ENCODE measurements at regions not wholly inside any gene's neighbourhood (a gene's known extent, or its start where the extent isn't known, plus 50 kb on each side); places are given as distances from the start of the nearest gene placed in this dataset.

DNA sequence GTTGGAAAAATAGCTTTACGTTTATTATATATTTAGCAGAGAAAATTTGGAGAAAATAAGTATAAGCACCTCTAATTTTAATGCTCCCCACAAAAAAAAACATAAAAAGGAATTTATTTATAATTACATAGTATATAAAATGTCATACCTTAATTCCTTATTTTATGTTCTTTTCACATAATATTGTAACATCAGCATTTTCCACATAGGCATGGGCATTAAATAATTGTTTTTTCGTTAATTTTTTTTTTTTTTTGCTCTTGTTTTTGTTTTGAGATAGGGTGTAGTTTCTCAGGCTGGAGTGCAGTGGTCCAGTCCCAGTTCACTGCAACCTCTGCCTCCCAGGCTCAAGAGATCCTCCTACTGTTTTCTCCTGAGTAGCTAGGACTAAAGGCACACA, 329.8 kb upstream of the FOXG1 start:
- DNase-seq (ENCODE audit: low spot score), result no peak

DNA sequence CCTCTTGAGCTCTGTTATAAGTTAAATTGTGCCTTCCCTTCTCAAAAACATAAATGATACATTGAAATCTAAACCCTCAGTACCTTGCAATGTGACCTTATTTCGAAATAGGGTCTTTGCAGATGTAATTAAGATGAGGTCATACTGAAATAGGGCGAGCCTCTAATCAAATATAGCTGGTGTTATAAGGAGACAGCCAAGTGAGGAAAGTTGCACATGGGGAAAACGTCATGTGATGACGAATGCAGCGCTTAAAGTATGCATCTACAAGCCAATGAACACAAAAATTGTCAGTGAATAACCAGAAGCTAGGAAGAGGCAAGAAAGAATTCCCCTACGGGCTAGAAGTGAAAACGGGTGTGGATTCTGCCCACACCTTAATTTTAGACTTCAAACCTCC, 305.2 kb upstream of the FOXG1 start:
- DNase-seq (ENCODE audit: low spot score), result no peak

DNA sequence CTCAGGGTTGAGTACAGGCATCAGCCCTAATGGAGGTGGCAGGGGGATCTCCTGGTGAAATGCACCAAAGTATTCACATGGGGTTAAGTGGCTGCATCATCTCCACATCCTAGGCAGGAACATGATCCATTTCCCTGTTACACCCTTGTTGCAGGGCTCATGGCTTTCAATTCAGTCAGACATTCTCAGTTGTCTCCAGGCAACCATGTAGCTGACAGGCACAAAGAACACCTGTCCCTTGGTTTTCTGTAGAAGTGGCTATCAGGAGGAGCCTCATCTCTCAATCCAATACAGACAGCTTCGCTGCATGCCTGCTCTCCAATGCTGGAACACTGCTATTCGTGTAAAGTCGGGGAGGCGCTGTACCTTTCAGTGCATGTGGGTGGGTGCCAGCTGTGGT, 299.0 kb upstream of the FOXG1 start:
- no peak for DNase-seq (ENCODE audit: low spot score)

DNA sequence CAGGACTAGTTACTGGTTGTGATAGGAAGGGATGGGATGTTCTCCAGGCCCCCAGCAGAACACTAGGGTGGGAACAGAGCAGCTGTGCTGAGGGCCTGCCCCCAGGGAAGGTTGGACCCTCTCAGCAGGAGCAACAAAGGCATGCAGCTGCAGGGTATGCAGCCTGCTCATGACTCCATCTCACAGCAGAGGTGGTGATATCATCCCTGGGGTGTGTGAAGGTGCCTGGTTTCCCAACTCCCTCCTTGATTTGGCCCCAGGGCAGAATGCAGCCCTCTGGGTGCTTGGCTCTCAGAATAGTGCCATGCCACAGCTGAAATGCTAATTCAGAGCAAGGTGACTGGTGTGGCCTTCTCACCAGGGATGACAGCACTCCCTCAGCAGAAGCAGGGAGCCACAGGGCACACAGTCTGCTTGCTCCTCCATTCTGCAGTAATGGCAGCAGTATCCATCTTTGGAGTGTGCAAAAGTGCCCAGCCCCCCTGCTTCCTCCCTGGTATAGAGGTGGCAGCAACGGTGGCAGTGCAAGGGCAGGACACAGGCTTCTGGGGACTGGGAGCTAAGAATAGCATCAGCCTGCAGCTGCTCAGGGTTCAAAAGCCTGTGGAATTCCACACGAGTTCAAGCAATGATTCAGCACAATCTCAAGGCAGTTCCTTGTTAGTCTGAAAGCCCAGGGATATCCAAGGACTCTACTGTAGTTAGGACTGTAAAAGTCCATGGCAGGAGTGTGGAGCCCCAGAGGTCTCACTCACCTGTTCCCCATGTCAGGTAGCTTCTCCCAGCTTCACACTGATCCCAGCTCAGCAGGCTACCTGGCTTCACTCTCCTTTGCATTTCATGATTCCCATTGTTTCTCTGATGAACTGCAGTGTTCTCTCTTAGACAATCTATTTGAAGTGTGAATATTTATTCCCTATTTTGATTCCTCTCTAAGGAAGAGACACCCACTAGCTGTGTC, 298.1 kb upstream of the FOXG1 start:
- DNase-seq (ENCODE audit: low spot score), result peak; percentile 5

DNA sequence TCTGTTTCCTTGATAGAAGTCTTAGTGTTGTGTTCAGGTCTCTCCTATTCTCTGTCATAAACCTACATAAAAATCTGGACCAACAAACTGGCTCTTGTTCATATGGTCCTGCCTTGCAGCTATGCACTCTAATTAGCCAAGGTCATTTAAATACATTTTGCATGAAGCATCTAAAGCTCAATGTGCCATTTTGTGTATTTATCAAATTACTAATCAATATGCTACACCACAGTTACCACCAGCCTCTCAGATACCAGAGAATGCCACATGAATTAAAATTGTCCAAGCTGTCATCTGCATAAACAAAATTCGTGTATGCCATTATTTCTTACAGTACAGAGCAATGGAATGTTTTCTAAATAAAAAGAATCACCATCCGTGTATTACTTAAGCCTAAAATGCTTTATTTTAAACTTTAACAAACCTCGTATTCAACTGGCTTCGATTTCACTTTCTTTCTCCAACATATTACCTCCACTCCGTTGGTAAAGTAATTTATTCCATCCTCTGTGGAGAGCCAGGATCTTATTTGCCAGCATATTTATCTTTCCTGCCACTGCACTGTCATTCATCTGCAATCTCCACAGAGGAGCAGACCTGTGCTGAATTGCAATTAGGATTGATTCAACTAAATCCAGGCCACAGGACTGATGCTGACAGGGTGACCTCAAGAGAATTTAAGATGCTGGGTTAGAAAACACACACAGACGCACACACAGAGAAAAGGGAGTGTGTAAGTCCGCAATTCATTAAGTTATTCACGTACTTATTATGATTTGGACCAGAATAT, 284.1 kb upstream of the FOXG1 start:
- no peak for DNase-seq (ENCODE audit: low spot score)

DNA sequence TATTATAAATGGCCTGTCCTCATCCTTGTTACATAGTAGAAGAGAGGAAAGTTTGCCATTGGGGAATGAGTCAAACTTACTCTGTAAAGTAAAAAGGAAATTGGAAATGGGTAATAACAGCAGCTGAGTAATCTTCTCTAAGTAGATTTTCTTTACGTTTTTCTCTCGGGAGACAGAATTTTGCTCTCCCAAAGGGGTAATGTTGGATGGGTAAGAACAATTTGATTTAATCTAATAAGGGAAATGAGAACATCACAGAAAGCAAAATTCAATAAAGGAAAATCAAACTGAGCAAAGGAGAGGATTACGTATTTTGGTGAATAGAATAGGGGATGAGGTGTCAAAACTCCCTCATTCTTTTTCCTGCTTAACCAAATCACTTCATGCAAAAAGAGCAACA, 283.1 kb upstream of the FOXG1 start:
- no peak for DNase-seq (ENCODE audit: low spot score)

DNA sequence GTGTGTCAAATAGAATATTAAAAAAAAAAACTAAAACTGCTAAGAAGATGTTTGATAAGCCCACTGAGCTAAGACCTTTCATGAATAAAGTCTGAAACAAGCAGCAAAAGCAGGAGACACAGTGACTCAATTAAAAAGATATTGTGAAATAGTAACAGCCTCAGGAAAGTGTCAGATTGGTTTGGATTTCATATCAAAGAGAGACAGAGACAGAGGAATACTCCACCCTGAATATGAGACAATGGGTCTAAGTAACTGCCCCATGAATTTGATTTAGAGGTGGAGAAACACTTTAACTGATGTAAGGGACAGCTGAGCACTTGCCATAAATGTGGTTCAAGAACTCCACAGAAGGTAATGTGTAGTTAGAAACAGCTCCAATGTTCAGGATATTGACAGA, 277.9 kb upstream of the FOXG1 start:
- DNase-seq (ENCODE audit: low spot score), result no peak

DNA sequence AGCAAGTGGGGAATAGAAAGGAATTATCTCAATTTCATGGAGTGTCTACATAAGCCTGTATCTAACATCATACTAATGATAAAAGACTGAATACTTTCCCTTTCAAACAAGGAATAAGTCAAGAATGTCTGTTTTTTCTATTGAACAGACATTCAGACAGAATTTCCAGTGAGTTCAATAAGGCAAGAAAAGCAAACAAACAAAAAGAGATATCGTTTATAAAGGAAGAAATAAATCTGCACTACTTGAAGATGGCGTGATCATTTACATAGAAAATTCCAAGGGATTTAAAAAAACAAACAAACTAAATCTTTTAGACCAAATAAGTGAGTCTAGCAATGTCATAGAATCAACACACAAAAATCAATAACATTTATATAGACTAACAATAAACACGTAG, 273.1 kb upstream of the FOXG1 start:
- DNase-seq (ENCODE audit: low spot score), result no peak

DNA sequence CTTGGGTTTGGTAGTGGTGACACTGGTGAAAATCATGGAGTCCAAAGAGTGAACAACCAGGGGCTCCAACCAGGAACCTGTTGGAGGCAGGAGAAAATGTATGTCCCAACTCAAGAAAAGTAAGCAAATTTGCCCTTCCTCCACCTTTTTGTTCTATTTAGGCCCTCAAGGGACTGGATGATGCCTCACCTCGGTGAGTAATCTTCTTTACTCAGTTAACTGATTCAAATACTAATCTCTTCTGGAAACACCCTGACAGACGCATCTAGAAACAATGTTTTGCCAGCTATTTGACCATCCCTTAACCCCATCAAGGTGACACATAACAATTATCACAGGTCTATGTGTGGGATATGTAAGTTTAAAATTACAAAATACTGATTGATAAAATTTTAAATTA, 272.4 kb upstream of the FOXG1 start:
- DNase-seq (ENCODE audit: low spot score), result no peak

DNA sequence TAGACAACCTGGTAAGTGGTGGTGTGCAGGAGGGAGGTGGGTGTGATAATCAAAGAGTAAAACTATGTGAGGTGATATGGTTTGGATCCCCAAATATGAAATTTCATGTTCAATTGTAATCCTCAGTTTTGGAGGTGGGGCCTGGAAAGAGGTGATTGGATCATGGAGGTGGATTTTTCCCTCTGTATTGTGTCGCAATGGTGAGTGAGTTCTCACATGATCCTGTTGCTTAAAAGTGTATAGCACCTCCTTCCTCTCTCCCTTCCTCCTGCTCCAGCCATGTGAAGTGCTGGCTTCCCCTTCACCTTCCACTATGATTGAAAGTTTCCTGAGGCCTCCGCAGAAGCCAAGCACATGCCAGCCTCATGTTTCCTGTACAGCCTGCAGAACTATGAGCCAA, 270.2 kb upstream of the FOXG1 start:
- DNase-seq (ENCODE audit: low spot score), result no peak

DNA sequence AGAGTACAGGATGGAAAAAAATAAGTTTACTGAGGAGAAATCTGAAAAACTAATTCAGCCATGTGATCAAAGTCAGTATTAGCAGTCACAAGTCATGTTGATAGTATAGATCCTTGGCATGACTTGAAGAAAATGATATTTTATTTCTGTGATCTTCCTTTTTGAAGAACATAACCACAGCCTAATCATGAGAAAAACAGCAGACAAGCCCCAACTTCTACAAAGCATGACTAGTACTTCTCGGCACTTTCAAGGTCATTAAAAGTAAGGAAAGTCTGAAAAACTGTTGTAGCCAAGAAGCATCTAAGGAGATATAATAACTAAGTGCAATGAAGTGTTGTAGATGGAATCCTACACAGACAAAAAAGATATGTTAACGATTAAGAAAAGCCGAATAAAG, 264.1 kb upstream of the FOXG1 start:
- DNase-seq (ENCODE audit: low spot score), result no peak

DNA sequence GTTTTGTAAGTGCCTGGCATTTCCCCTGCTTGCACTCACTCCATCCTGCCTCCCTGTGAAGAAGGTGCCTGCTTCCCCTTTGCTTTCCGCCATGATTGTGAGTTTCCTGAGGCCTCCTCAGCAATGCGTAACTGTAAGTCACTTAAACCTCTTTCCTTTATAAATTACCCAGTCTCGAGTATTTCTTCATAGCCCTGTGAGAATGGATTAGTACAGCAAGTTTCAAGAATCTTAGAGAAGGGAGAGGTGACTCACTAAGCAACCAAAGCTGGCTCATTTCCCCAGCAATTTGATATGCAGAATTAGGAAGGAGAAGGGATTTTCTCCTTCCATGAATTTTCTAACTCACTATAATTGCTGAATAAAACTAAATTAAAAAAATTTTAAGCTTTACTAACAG, 251.0 kb upstream of the FOXG1 start:
- peak; percentile 85 for DNase-seq (ENCODE audit: low spot score)

DNA sequence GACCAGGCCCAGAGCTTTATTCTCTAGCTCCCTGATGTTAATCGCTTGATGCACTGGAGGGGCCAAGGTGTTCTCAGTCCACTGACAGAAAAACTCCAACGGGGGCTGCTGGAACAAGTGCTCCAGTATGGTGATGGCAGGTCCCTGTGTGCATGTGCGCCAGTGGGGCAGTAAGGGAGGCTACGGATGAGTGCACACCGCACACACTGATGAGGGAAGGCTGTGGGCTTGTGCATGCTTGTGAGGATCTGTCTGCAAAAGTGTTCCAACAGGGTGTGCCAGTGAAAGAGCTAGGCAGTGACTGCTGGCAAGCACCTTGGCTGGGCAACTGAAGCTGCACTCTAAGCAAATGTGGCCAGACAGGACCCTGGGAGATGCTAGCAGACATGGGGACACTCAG, 229.7 kb upstream of the FOXG1 start:
- DNase-seq (ENCODE audit: low spot score), result no peak

DNA sequence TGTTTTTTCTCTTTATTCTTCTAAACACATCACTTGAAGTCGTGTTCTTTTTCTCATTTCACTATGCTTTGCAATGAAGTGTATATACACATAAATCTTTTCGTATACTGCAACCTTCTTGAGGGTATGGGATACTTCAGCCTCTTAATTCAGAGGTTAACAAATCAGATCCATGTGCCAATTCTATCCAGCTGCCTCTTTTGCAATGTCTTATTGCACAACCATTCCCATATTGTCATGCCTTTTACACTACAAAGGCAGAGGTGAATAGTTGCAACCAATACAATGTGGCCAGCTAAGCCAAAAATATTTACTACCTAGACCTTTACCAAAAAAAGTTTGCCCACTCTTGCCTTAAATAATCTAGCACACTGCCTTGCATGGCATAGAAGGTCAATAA, 224.5 kb upstream of the FOXG1 start:
- DNase-seq (ENCODE audit: low spot score), result no peak

DNA sequence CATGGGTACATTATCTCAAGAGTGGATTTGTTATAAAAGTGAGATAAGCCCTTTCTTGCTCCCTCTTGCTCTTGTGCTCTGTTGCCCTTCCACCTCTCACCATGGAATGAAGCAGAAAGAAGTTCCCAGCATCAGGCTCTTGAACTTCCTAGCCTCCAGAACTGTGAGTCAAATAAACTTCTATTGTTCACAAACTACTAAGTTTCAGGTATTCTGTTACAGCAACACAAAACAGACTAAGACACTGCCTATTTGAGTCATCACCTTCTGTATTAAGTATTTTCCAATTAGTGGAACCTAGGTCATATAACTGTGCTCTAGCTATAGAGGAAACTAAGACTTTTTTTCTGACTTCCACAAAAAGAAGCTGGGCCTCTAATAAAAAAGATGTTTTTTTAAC, 201.2 kb upstream of the FOXG1 start:
- DNase-seq (ENCODE audit: low spot score), result no peak

DNA sequence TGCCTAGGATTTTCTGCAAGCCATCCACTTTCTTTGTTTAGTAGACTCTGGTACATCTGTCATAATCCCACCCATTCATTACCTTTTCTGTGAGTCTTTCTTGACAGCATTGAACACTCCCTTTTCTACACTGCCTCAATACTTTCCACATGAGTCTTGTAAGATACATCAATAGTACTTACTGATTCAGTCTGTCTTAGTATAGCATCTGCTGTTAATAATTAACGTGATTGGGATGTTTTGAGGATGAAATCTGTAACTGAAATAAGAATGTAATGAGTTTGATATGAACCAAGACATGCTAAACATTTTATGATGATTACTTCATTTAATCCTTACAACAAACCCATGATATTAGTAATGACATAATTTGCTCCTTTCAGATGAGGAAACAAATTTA, 196.2 kb upstream of the FOXG1 start:
- no peak for DNase-seq (ENCODE audit: low spot score)

DNA sequence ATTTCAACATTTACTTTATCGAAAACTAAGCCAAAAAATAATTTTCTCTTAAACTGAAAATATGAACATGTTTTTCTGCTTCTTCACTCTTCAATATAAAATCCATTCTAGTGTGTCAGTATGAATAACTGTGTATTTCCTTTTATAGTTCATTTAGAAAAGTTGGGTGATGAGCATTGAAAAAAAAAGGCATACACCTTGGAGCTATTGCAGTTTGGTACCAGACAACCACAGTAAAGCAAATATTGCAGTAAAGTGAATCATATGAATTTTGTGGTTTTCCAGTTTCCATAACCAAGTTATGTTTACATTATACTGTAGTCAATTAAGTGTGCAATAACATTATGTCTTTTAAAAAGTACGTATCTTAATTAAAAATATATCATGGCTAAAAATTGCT, 195.0 kb upstream of the FOXG1 start:
- DNase-seq (ENCODE audit: low spot score), result no peak

DNA sequence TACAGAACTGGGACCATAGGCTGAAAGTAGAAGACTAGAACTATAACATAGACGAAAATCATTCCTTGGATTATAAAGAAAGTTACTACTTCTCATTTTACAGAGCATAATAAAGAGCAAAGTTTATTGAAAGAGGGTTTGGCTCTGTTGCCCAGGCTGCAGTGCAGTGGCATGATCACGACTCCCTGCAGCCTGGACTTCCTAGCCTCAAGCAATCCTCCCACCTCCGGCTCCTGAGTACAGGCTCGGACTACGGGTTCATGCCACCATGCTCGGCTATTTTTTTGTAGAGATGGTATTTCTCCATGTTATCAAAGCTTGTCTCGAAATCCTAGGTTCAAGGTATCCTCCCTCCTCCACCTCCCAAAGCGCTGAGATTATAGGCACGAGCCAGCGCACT, 190.1 kb upstream of the FOXG1 start:
- no peak for DNase-seq (ENCODE audit: low spot score)

DNA sequence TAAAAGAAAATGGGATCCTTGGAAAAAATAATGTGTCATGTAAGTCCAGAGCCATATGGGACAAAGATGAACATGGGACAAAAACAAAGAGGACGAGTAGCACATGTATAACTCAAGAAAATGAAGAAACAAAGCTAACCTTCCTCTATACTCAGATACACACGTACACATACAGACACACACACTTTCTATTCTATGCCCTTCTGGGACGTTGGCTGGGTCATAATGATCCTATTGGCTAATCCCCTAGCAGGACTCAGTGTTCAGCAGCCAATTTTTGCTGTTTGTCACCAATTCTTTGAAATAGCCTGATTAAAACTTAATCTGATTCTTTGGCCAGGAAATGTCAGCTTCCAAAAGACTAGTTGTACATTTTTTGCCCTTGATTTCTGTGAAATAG, 189.4 kb upstream of the FOXG1 start:
- DNase-seq (ENCODE audit: low spot score), result no peak

DNA sequence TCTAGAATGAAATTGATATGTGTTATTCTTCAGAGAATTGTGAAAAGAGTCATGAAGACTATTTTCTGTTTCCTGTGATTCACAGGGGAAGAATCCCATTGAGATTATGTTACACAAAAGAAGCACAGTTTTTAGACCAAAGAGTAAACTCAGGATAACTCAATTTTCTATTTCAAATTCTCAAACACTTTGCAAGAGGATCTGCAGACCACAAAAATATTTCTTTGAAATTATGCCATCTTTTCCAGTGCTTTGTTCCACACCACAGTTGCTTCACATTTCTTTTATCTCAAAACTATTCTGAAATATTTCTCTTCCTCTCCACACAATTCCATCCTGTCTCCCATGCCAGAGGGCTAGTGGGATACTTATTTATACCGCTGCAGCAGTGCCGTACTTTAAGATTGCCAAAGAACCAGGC, 188.9 kb upstream of the FOXG1 start:
- DNase-seq (ENCODE audit: low spot score), result peak; percentile 67

DNA sequence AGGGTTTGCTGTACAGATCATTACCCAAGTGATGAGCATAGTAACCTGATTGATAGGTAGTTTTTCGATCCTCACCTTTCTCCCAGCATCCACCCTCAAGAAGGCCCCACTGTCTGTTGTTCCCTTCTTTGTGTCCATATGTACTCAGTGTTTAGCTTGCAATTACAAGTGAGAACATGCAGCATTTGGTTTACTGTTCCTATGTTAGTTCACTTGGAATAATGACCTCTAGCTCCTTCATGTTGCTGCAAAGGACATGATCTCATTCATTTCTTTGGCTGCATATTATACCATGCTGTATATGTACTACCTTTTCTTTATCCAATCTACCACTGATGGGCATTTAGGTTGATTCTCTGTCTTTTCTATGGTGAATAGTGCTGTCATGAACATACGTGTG, 181.6 kb upstream of the FOXG1 start:
- DNase-seq (ENCODE audit: low spot score), result no peak

DNA sequence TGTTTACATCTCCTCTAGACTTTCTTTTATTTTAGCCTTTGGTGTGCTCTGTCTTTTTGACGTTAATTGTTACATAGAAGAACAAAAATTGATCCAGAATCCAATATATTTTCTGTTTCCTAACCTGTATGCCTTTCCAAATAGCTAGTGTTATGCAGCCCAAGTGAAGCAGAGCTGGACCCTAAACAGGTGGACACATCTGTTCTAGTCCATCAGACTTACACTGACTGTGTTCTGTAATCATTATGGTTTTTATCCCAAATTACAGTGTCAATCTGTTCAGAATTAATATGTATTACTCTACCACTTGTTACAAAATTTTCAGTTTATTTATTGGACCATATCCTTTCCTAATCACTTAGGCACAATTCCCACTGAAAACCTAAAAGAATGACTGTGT, 176.8 kb upstream of the FOXG1 start:
- no peak for DNase-seq (ENCODE audit: low spot score)

DNA sequence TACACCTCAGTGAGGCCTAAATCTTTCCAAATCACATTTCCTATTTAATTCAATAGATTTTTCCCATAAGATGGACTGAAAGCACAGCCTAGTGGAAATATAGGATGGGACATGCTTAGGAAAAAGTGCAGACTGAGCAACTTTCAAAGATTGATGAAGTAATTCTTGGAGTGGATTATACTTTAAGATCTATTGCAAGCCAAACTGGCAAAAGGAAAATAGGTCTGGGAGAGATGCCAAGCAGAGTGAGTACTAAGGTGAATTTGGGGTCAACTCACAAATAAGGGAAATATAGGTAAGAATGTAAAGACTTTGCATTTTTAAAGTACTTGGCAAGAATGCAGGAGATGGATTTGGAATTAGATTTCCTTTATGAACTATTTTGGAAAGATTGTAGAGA, 170.2 kb upstream of the FOXG1 start:
- no peak for DNase-seq (ENCODE audit: low spot score)
